ENCODE measurements at regions not wholly inside any gene's neighbourhood (a gene's known extent, or its start where the extent isn't known, plus 50 kb on each side); places are given as distances from the start of the nearest gene placed in this dataset.

DNA sequence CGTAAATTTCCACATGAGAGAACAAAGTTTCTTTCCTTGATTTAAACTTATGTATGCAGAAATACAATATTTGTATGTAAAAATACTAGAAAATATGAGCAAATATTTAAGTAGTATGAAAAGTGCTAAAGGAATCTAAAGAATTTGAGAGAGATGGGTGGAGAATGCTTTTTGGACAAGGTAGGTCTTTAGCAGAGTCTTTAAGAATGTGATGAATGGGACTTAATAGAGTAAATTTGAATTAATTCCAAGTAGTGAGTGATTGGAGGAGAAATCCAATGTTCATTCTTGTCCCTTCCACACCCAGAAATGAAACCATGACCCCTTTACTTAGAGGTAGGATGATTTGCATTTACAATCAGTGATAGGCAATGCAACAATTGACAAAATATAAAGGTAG lies 570.9 kb upstream of the ZFP42 start:
- H3K9me3 ChIP-seq (ENCODE audit: control insufficient read depth in 2 of 3, insufficient read depth in 1 of 3, low read length in 3 of 3) = no peaks in the 10 kb centered on the region
- H3K27ac ChIP-seq (ENCODE audit: low read depth in 2 of 2, low read length in 2 of 2) = no peak overlapping the region
- intact Hi-C loops (cut with DNase I) = no loop called here
- no peaks in the 10 kb centered on the region for H3K4me1 ChIP-seq (ENCODE audit: control insufficient read depth in 2 of 3, insufficient read depth in 2 of 3, low read depth in 1 of 3, low read length in 3 of 3)
- H3K27me3 ChIP-seq (ENCODE audit: control insufficient read depth, insufficient read depth, low read length) = no peaks in the 10 kb centered on the region
- H3K4me3 ChIP-seq (ENCODE audit: low read length in 3 of 3) = no peak overlapping the region
- H3K36me3 ChIP-seq (ENCODE audit: control insufficient read depth in 2 of 3, insufficient read depth in 3 of 3, low read length in 3 of 3) = no peaks in the 10 kb centered on the region
- FAIRE-seq (no peak), DNase-seq (no peak)
- TF ChIP-seq, protein P1, sequence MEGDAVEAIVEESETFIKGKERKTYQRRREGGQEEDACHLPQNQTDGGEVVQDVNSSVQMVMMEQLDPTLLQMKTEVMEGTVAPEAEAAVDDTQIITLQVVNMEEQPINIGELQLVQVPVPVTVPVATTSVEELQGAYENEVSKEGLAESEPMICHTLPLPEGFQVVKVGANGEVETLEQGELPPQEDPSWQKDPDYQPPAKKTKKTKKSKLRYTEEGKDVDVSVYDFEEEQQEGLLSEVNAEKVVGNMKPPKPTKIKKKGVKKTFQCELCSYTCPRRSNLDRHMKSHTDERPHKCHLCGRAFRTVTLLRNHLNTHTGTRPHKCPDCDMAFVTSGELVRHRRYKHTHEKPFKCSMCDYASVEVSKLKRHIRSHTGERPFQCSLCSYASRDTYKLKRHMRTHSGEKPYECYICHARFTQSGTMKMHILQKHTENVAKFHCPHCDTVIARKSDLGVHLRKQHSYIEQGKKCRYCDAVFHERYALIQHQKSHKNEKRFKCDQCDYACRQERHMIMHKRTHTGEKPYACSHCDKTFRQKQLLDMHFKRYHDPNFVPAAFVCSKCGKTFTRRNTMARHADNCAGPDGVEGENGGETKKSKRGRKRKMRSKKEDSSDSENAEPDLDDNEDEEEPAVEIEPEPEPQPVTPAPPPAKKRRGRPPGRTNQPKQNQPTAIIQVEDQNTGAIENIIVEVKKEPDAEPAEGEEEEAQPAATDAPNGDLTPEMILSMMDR (IDR thresholded peaks at IDR 0.05; ENCODE audit: borderline replicate concordance, extremely low read depth, insufficient read depth) = no peak
- H3K9ac ChIP-seq (ENCODE audit: low read length in 3 of 3) = no peak overlapping the region

DNA sequence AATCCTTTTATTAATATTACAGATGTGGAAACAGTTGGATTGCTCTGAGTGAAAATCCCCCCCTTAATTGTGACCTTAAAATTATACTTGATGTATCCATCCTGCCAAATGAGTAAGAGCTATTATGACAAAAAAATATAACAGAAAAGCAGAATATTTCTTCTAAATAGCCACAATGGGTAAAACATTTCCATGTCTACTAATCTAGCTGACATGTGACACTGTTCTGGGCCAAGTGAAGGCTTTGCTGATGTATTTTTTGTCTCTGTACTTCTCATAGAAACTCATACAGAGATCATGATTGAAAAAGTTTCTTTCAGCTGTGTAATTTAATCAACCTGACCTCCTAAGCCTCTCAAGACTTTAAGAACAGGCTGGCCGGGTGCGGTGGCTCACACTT lies 569.1 kb upstream of the ZFP42 start:
- intact Hi-C loops (cut with DNase I) = no loop called here
- H3K4me3 ChIP-seq (ENCODE audit: low read length in 3 of 3) = no peak overlapping the region
- H3K27ac ChIP-seq (ENCODE audit: low read depth in 2 of 2, low read length in 2 of 2) = no peak overlapping the region
- no peaks in the 10 kb centered on the region for H3K27me3 ChIP-seq (ENCODE audit: control insufficient read depth, insufficient read depth, low read length)
- H3K36me3 ChIP-seq (ENCODE audit: control insufficient read depth in 2 of 3, insufficient read depth in 3 of 3, low read length in 3 of 3) = no peaks in the 10 kb centered on the region
- TF ChIP-seq, protein P1 (IDR thresholded peaks at IDR 0.05; ENCODE audit: borderline replicate concordance, extremely low read depth, insufficient read depth) = no peak
- no peaks in the 10 kb centered on the region for H3K9me3 ChIP-seq (ENCODE audit: control insufficient read depth in 2 of 3, insufficient read depth in 1 of 3, low read length in 3 of 3)
- H3K9ac ChIP-seq (ENCODE audit: low read length in 3 of 3) = no peak overlapping the region
- DNase-seq = no peak
- no peaks in the 10 kb centered on the region for H3K4me1 ChIP-seq (ENCODE audit: control insufficient read depth in 2 of 3, insufficient read depth in 2 of 3, low read depth in 1 of 3, low read length in 3 of 3)
- no peak for FAIRE-seq

DNA sequence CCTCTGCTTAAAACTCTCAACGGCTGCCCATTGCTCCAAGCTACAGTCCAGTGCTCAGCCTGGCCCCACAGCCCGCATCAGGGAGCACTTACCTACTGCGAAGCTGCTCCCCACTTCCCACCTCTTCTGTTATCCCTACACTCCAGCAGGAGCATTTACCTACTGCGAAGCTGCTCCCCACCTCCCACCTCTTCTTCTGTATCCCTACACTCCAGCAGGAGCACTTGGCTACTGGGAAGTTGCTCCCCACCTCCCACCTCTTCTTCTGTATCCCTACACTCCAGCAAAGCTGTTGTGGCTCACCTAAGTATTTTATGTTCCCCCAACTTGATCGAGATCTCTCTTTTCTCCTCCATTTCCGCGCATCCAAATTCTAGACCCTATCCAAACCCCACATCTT lies 563.3 kb upstream of the ZFP42 start:
- Histone ChIP-seq H3K9ac (ENCODE audit: low read length in 3 of 3) (no peak overlapping the region), H3K27ac (ENCODE audit: low read depth in 2 of 2, low read length in 2 of 2) (no peak overlapping the region), H3K9me3 (ENCODE audit: control insufficient read depth in 2 of 3, insufficient read depth in 1 of 3, low read length in 3 of 3) (no peaks in the 10 kb centered on the region), H3K36me3 (ENCODE audit: control insufficient read depth in 2 of 3, insufficient read depth in 3 of 3, low read length in 3 of 3) (no peaks in the 10 kb centered on the region), H3K4me3 (ENCODE audit: low read length in 3 of 3) (no peak overlapping the region), H3K4me1 (ENCODE audit: control insufficient read depth in 2 of 3, insufficient read depth in 2 of 3, low read depth in 1 of 3, low read length in 3 of 3) (no peaks in the 10 kb centered on the region), H3K27me3 (ENCODE audit: control insufficient read depth, insufficient read depth, low read length) (no peaks in the 10 kb centered on the region)
- TF ChIP-seq, protein P1 (IDR thresholded peaks at IDR 0.05; ENCODE audit: borderline replicate concordance, extremely low read depth, insufficient read depth) = no peak
- intact Hi-C loops (cut with DNase I) = no loop called here
- FAIRE-seq (no peak), DNase-seq (no peak)

DNA sequence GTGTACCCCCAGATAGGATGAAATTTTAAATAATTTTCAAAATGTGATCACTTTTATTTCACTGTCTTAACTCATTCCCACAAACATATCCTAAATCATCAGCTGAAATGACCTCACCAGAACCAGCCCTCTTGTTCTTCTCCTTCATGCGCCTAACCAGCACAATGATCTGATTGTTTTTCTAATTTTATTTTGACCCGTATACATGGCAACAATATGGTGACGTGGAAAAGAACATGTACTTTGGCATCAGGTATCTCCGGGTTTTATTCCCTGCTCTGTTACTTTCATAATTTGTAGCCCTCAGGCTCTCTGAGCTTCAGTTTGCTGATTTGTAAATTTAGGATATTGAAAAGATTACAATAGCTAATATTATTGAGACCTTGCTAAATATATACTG lies 562.4 kb upstream of the ZFP42 start:
- FAIRE-seq (no peak), DNase-seq (no peak)
- H3K27me3 ChIP-seq (ENCODE audit: control insufficient read depth, insufficient read depth, low read length) = no peaks in the 10 kb centered on the region

More for the DNA sequence above, 562.4 kb upstream of the ZFP42 start:
- no peak overlapping the region for H3K9ac ChIP-seq (ENCODE audit: low read length in 3 of 3)
- TF ChIP-seq, protein P1 (IDR thresholded peaks at IDR 0.05; ENCODE audit: borderline replicate concordance, extremely low read depth, insufficient read depth) = no peak
- H3K27ac ChIP-seq (ENCODE audit: low read depth in 2 of 2, low read length in 2 of 2) = no peak overlapping the region
- peaks cover 0 to 6% (median 0%) of the 10 kb centered on the region in 3 donors for H3K9me3 ChIP-seq (ENCODE audit: control insufficient read depth in 2 of 3, insufficient read depth in 1 of 3, low read length in 3 of 3)
- H3K36me3 ChIP-seq (ENCODE audit: control insufficient read depth in 2 of 3, insufficient read depth in 3 of 3, low read length in 3 of 3) = no peaks in the 10 kb centered on the region
- intact Hi-C loops (cut with DNase I) = no loop called here
- H3K4me1 ChIP-seq (ENCODE audit: control insufficient read depth in 2 of 3, insufficient read depth in 2 of 3, low read depth in 1 of 3, low read length in 3 of 3) = no peaks in the 10 kb centered on the region
- H3K4me3 ChIP-seq (ENCODE audit: low read length in 3 of 3) = no peak overlapping the region

Data from kidney (tissue), 13 donors.